SK-N-SH treated with all-trans-retinoic acid at 6 μM for 48 hours (cell line): ENCODE measurements at regions not wholly inside any gene's neighbourhood (a gene's known extent, or its start where the extent isn't known, plus 50 kb on each side); places are given as distances from the start of the nearest gene placed in this dataset.

Source experiments
- ATAC-seq: fragments of 200-7000 bp; cut with Tn5 transposase; 3 replicates; pipeline ENCODE4 v1.9.1; 2020; ENCODE audit warnings: mild to moderate bottlenecking, moderate library complexity
- ARNTL ChIP-seq: fragments of 450-650 bp; formaldehyde crosslinking; IDR thresholded peaks from 2 replicates; pipeline ENCODE4 v1.5.0; 2020; ENCODE audit warnings: low read depth, mild to moderate bottlenecking, moderate library complexity, borderline replicate concordance
- BACH2 ChIP-seq: fragments of 250-450 bp; sonication (Bioruptor Pico); IDR thresholded peaks from 2 replicates; pipeline ENCODE4 v1.9.0; 2021; ENCODE audit warnings: mild to moderate bottlenecking, borderline replicate concordance
- CSDC2 ChIP-seq: fragments of 250-450 bp; sonication (Bioruptor Pico); IDR thresholded peaks from 2 replicates; pipeline ENCODE4 v1.5.0; 2020; ENCODE audit warnings: mild to moderate bottlenecking, moderate library complexity
- ESRRG ChIP-seq: fragments of 250-450 bp; sonication (Bioruptor Pico); IDR thresholded peaks from 2 replicates; pipeline ENCODE4 v1.6.1; 2021; ENCODE audit warnings: mild to moderate bottlenecking
- ISL1 ChIP-seq: fragments of 250-450 bp; sonication (Bioruptor Pico); IDR thresholded peaks from 2 replicates; pipeline ENCODE4 v2.1.2; 2022; ENCODE audit warnings: mild to moderate bottlenecking, moderate library complexity
- OSR1 ChIP-seq: fragments of 250-450 bp; sonication (Bioruptor Pico); IDR thresholded peaks from 2 replicates; pipeline ENCODE4 v1.8.0; 2022; ENCODE audit warnings: moderate library complexity, mild to moderate bottlenecking, inconsistent platforms
- PPARA ChIP-seq: fragments of 250-450 bp; sonication (Bioruptor Pico); IDR thresholded peaks from 2 replicates; pipeline ENCODE4 v1.5.0; 2020; ENCODE audit warnings: mild to moderate bottlenecking, borderline replicate concordance
- SNAI2 ChIP-seq: fragments of 250-450 bp; sonication (Bioruptor Pico); IDR thresholded peaks from 2 replicates; pipeline ENCODE4 v1.5.0; 2020; ENCODE audit warnings: mild to moderate bottlenecking, moderate library complexity
- TCF4 ChIP-seq: fragments of 250-450 bp; sonication (Bioruptor Pico); IDR thresholded peaks from 2 replicates; pipeline ENCODE4 v1.8.0; 2021; ENCODE audit warnings: mild to moderate bottlenecking, moderate library complexity, borderline replicate concordance
- TOX ChIP-seq: fragments of 250-450 bp; sonication (Bioruptor Pico); IDR thresholded peaks from 2 replicates; pipeline ENCODE4 v1.8.0; 2021; ENCODE audit warnings: mild to moderate bottlenecking, moderate library complexity, borderline replicate concordance
- TSHZ2 ChIP-seq: fragments of 250-450 bp; sonication (Bioruptor Pico); IDR thresholded peaks from 2 replicates; pipeline ENCODE4 v1.5.0; 2020; ENCODE audit warnings: mild to moderate bottlenecking, moderate library complexity
- ZC3H10 ChIP-seq: fragments of 250-450 bp; sonication (Bioruptor Pico); IDR thresholded peaks from 2 replicates; pipeline ENCODE4 v1.5.1; 2021; ENCODE audit warnings: mild to moderate bottlenecking, moderate library complexity
- ZFP3 ChIP-seq: fragments of 250-450 bp; sonication (Bioruptor Pico); IDR thresholded peaks from 2 replicates; pipeline ENCODE4 v1.5.0; 2020; ENCODE audit warnings: mild to moderate bottlenecking, moderate library complexity
- ZFP30 ChIP-seq: fragments of 450-650 bp; formaldehyde crosslinking; IDR thresholded peaks from 2 replicates; pipeline ENCODE4 v1.5.0; 2022; ENCODE audit warnings: mild to moderate bottlenecking, moderate library complexity
- ZNF565 ChIP-seq: fragments of 450-650 bp; formaldehyde crosslinking; conservative IDR thresholded peaks from 2 replicates; pipeline ENCODE4 v1.5.0; 2020; ENCODE audit warnings: low read depth, mild to moderate bottlenecking, moderate library complexity
- ZNF70 ChIP-seq: fragments of 450-650 bp; formaldehyde crosslinking; IDR thresholded peaks from 2 replicates; pipeline ENCODE4 v1.5.0; 2020; ENCODE audit warnings: mild to moderate bottlenecking, moderate library complexity
- ZNF8 ChIP-seq: fragments of 450-650 bp; formaldehyde crosslinking; IDR thresholded peaks from 2 replicates; pipeline ENCODE4 v1.5.0; 2020; ENCODE audit warnings: mild to moderate bottlenecking, moderate library complexity
- TF ChIP-seq, protein P1 (sequence below): fragments of 250-450 bp; sonication (Bioruptor Pico); IDR thresholded peaks from 2 replicates; pipeline ENCODE4 v1.8.0; 2020; ENCODE audit warnings: mild to moderate bottlenecking, moderate library complexity, borderline replicate concordance
- TF ChIP-seq, protein P2 (sequence below): fragments of 250-450 bp; sonication (Bioruptor Pico); IDR thresholded peaks from 2 replicates; pipeline ENCODE4 v1.5.1; 2021; ENCODE audit warnings: mild to moderate bottlenecking, moderate library complexity
- TF ChIP-seq, protein P3 (sequence below): fragments of 250-450 bp; sonication (Bioruptor Pico); IDR thresholded peaks from 2 replicates; pipeline ENCODE4 v1.5.1; 2020; ENCODE audit warnings: low read depth, mild to moderate bottlenecking, moderate library complexity

DNA sequence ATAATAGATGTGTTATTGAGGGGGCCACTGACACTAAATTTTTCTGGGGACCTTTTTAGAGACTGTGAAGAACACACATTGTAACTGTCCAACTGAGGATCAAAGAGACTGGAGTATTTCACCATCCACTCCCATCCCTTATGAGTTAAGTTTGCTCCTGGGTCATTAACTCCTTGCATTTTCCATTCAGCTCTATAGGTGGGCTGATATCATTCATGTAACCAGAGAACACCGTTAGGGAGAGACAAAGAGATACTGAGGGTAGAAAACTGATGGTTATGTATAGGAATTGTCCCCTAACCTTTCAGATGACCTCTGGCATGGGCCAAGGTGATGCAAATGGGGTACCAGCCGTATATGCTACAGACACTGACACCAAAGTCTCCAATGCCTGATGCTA, 142.4 kb upstream of the TLR4 start:
- TF ChIP-seq PPARA (CRISPR knock-in tag) (no peak), ZFP3 (CRISPR knock-in tag) (no peak), TSHZ2 (CRISPR knock-in tag) (no peak)
- TF ChIP-seq, protein P1, sequence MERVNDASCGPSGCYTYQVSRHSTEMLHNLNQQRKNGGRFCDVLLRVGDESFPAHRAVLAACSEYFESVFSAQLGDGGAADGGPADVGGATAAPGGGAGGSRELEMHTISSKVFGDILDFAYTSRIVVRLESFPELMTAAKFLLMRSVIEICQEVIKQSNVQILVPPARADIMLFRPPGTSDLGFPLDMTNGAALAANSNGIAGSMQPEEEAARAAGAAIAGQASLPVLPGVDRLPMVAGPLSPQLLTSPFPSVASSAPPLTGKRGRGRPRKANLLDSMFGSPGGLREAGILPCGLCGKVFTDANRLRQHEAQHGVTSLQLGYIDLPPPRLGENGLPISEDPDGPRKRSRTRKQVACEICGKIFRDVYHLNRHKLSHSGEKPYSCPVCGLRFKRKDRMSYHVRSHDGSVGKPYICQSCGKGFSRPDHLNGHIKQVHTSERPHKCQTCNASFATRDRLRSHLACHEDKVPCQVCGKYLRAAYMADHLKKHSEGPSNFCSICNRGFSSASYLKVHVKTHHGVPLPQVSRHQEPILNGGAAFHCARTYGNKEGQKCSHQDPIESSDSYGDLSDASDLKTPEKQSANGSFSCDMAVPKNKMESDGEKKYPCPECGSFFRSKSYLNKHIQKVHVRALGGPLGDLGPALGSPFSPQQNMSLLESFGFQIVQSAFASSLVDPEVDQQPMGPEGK (CRISPR knock-in tag), result no peak

DNA sequence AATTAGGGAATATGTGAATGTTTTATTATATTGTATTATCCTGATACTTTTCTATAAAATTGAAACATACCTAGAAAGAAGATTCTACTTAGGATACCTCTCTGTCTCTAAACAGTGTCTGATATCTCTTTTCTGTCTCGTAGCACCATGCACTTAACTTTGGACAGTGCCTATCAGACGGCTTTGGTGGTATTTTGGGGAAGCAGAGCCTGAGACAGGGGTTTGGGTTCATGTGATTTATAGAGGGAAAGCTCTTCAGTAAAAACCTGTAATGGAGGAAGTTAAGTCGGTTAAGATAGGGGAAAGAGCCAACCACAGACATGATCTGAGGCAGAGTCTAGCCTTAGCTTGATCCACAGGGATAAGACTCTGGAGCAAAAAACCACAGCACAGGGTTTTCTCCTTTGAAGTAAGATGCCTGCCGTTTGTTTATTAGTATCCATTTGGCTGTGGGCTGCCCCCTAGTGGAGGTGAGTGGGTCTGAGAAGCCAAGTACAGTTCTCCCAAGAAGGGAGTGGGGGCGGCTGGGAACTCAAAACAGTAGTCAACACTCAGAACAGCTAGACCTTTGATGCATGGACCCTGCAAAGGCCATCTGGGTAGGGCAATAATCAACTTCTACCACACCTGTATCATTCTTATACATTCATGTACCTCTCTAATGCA, 141.2 kb upstream of the ASTN2 start:
- ATAC-seq, result no peak
- TF ChIP-seq ARNTL (no peak), ZFP3 (CRISPR knock-in tag) (no peak), ZNF70 (CRISPR knock-in tag) (no peak), TOX (CRISPR knock-in tag) (no peak), BACH2 (no peak), ZNF565 (CRISPR knock-in tag) (no peak), OSR1 (no peak), TSHZ2 (CRISPR knock-in tag) (no peak), ISL1 (no peak), ZFP30 (CRISPR knock-in tag) (no peak), ZC3H10 (CRISPR knock-in tag) (no peak), PPARA (CRISPR knock-in tag) (no peak), ZNF8 (CRISPR knock-in tag) (no peak), CSDC2 (CRISPR knock-in tag) (no peak), ESRRG (CRISPR knock-in tag) (no peak), TCF4 (no peak), SNAI2 (CRISPR knock-in tag) (no peak)
- TF ChIP-seq, protein P1 (CRISPR knock-in tag), result no peak
- TF ChIP-seq, protein P2, sequence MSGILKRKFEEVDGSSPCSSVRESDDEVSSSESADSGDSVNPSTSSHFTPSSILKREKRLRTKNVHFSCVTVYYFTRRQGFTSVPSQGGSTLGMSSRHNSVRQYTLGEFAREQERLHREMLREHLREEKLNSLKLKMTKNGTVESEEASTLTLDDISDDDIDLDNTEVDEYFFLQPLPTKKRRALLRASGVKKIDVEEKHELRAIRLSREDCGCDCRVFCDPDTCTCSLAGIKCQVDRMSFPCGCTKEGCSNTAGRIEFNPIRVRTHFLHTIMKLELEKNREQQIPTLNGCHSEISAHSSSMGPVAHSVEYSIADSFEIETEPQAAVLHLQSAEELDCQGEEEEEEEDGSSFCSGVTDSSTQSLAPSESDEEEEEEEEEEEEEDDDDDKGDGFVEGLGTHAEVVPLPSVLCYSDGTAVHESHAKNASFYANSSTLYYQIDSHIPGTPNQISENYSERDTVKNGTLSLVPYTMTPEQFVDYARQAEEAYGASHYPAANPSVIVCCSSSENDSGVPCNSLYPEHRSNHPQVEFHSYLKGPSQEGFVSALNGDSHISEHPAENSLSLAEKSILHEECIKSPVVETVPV (CRISPR knock-in tag), result no peak
- TF ChIP-seq, protein P3, sequence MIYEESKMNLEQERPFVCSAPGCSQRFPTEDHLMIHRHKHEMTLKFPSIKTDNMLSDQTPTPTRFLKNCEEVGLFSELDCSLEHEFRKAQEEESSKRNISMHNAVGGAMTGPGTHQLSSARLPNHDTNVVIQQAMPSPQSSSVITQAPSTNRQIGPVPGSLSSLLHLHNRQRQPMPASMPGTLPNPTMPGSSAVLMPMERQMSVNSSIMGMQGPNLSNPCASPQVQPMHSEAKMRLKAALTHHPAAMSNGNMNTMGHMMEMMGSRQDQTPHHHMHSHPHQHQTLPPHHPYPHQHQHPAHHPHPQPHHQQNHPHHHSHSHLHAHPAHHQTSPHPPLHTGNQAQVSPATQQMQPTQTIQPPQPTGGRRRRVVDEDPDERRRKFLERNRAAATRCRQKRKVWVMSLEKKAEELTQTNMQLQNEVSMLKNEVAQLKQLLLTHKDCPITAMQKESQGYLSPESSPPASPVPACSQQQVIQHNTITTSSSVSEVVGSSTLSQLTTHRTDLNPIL, result no peak

More for the DNA sequence above, 142.4 kb upstream of the TLR4 start:
- ATAC-seq, result no peak
